T-cell (primary cell): ENCODE measurements at regions not wholly inside any gene's neighbourhood (a gene's known extent, or its start where the extent isn't known, plus 50 kb on each side); places are given as distances from the start of the nearest gene placed in this dataset.

Experiments
- ATAC-seq, 4 experiments: fragments of 200-7000 bp in 3 of 4; fragments of 150-1000 bp in 1 of 4; cut with Tn5 transposase; replicated peaks in 1 of 4; 1 replicate in 3 of 4; 2 replicates in 1 of 4; pipeline ENCODE4 v1.10.0; 2021; ENCODE audit warnings: moderate library complexity in 3 of 4, mild to moderate bottlenecking in 2 of 4, moderate number of reproducible peaks in 1 of 4
- CTCF ChIA-PET, 2 donors: fragments of 300-600 bp; sonication (Branson Sonifier 250); formaldehyde crosslinking; loops; one replicate each; lab custom pipeline; 2022; ENCODE audit warnings: antibody characterized with exemption in 2 of 2; lab: Charles Lee
- POLR2A ChIA-PET, 2 donors: fragments of 300-600 bp; sonication (Branson Sonifier 250); formaldehyde crosslinking; loops; one replicate each; lab custom pipeline; 2022; ENCODE audit warnings: antibody characterized with exemption in 2 of 2; lab: Charles Lee
- DNase-seq, 35 experiments: peaks; one replicate each; pipeline versions ENCODE4 v3.0.0 to v3.0.0-alpha.2; 2013 to 2023
- H3K27ac ChIP-seq: one replicate; pipeline ENCODE4 v1.5.1; 2013; ENCODE audit warnings: low read length
- H3K27me3 ChIP-seq, 2 experiments: replicated peaks in 1 of 2; 1 replicate in 1 of 2; 2 replicates in 1 of 2; pipeline versions ENCODE4 v1.6.1 to v1.7.0; 2013; ENCODE audit warnings: low read length in 1 of 2, mixed read lengths in 1 of 2; ENCODE audit not compliant: control insufficient read depth in 2 of 2, insufficient read depth in 2 of 2; ENCODE audit errors: extremely low read depth in 1 of 2
- H3K36me3 ChIP-seq, 2 donors: 1 replicate in 1 of 2; 2 replicates in 1 of 2; pipeline versions ENCODE4 v1.6.1 to v1.7.0; 2013; ENCODE audit warnings: low read length in 1 of 2; ENCODE audit not compliant: control insufficient read depth in 2 of 2, insufficient read depth in 1 of 2; ENCODE audit errors: extremely low read depth in 1 of 2
- H3K4me1 ChIP-seq, 2 experiments: 1 replicate in 1 of 2; 2 replicates in 1 of 2; pipeline versions ENCODE4 v1.6.1 to v1.7.0; 2013; ENCODE audit warnings: low read length in 2 of 2, mixed read lengths in 1 of 2; ENCODE audit not compliant: insufficient read depth in 2 of 2, control insufficient read depth in 1 of 2; ENCODE audit errors: extremely low read depth in 1 of 2
- H3K4me3 ChIP-seq, 2 donors: 1 replicate in 1 of 2; 2 replicates in 1 of 2; pipeline versions ENCODE4 v1.5.1 to v1.7.0; 2013; ENCODE audit warnings: mild to moderate bottlenecking in 2 of 2, low read length in 1 of 2, moderate library complexity in 1 of 2; ENCODE audit not compliant: control insufficient read depth in 1 of 2; ENCODE audit errors: extremely low read depth in 1 of 2
- H3K9me3 ChIP-seq: 2 replicates; pipeline ENCODE4 v1.7.0; 2013
- H3K27ac Mint-ChIP-seq, 2 donors: one replicate each; pipeline ENCODE4 v1.8.0; 2020 to 2021; ENCODE audit warnings: mild to moderate bottlenecking in 2 of 2, mixed read lengths in 2 of 2
- H3K27me3 Mint-ChIP-seq, 2 donors: one replicate each; pipeline ENCODE4 v1.8.0; 2021 to 2022; ENCODE audit warnings: mixed read lengths in 2 of 2
- H3K36me3 Mint-ChIP-seq: one replicate; pipeline ENCODE4 v1.8.0; 2021; ENCODE audit warnings: mixed read lengths
- H3K4me1 Mint-ChIP-seq, 3 donors: one replicate each; pipeline ENCODE4 v1.8.0; 2020 to 2022; ENCODE audit warnings: mixed read lengths in 3 of 3, mild to moderate bottlenecking in 1 of 3
- H3K4me3 Mint-ChIP-seq, 3 donors: one replicate each; pipeline ENCODE4 v1.8.0; 2020 to 2022; ENCODE audit warnings: mild to moderate bottlenecking in 3 of 3, mixed read lengths in 3 of 3, moderate library complexity in 3 of 3
- H3K9me3 Mint-ChIP-seq, 3 donors: one replicate each; pipeline ENCODE4 v1.8.0; 2020 to 2022; ENCODE audit warnings: mixed read lengths in 3 of 3
- WGBS: methylation state at CpG from one replicate; pipeline ENCODE4 v1.1.5; 2013; ENCODE audit warnings: missing lambda C conversion rate; ENCODE audit not compliant: insufficient coverage; 5-methylcytosine and 5-hydroxymethylcytosine counted together

- Histone ChIP-seq H3K27ac (no peak overlapping the region), H3K4me1 (no peaks in the 10 kb centered on the region), H3K36me3 (no peaks in the 10 kb centered on the region), H3K4me3 (no peak overlapping the region), H3K27me3 (no peaks in the 10 kb centered on the region), H3K9me3 (no peaks in the 10 kb centered on the region)
- Mint-ChIP-seq H3K27ac (no peak overlapping the region), H3K4me1 (no peaks in the 10 kb centered on the region), H3K4me3 (no peak overlapping the region), H3K27me3 (no peaks in the 10 kb centered on the region), H3K36me3 (no peaks in the 10 kb centered on the region), H3K9me3 (peaks cover 4 to 20% (median 8%) of the 10 kb centered on the region in 3 donors)
- WGBS = 88% methylated on average over 25 of the region's 30 CpGs
- ATAC-seq = no peak
- no peak for DNase-seq
- POLR2A ChIA-PET = no interaction called here
- CTCF ChIA-PET = no interaction called here
These were observed 340.4 kb upstream of the FAT1 start for GRCh38 chr4:187064033-187064432.

GRCh38 chr4:187065396-187065795, 341.7 kb upstream of the FAT1 start:
- WGBS = no CpG with 5 or more reads among the region's 1 CpG
- Histone ChIP-seq H3K4me1 (no peaks in the 10 kb centered on the region), H3K36me3 (no peaks in the 10 kb centered on the region), H3K27me3 (no peaks in the 10 kb centered on the region), H3K9me3 (no peaks in the 10 kb centered on the region), H3K4me3 (no peak overlapping the region), H3K27ac (no peak overlapping the region)
- no peak overlapping the region for H3K27ac Mint-ChIP-seq
- POLR2A ChIA-PET = no interaction called here
- no peaks in the 10 kb centered on the region for H3K36me3 Mint-ChIP-seq
- ATAC-seq = no peak
- peaks cover 4 to 21% (median 4%) of the 10 kb centered on the region in 3 donors for H3K9me3 Mint-ChIP-seq
- H3K27me3 Mint-ChIP-seq = no peaks in the 10 kb centered on the region
- no peak overlapping the region for H3K4me3 Mint-ChIP-seq
- no peaks in the 10 kb centered on the region for H3K4me1 Mint-ChIP-seq
- DNase-seq = no peak
- CTCF ChIA-PET = interaction anchor here in 1 of 2 donors (0.7 kb wide), 1 partner anchor 27 kb away, joined by 10 read pairs; no protein-coding TSS in a partner anchor

DNA sequence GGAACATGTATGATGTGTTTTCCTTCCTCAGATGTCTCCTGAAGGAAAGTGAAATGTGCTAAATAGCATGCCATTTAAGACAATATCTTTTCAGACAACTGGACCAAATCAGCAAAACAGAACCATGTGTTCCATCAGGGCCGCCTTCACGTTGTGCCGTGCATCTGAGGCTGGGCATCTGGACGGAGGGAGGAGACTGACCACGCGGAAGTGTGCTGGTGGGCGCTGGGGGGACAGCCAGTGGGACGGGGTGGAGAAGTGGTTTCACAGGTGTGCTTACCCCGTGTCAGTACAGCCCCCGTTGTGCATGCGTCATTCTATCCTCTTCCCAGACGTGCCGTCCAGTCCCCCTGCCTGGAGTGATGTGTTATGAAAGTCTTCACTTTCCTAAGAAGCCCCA, 342.1 kb upstream of the FAT1 start:
- no peaks in the 10 kb centered on the region for H3K9me3 ChIP-seq
- WGBS = 94% methylated on average over 6 of the region's 13 CpGs
- DNase-seq = no peak
- H3K9me3 Mint-ChIP-seq = peaks cover 4 to 20% (median 7%) of the 10 kb centered on the region in 3 donors
- no peaks in the 10 kb centered on the region for H3K27me3 ChIP-seq
- CTCF ChIA-PET = no interaction called here
- H3K27ac ChIP-seq = no peak overlapping the region
- H3K36me3 Mint-ChIP-seq = no peaks in the 10 kb centered on the region
- no peaks in the 10 kb centered on the region for H3K4me1 ChIP-seq
- ATAC-seq = no peak
- H3K27me3 Mint-ChIP-seq = no peaks in the 10 kb centered on the region
- no peaks in the 10 kb centered on the region for H3K36me3 ChIP-seq
- H3K4me1 Mint-ChIP-seq = no peaks in the 10 kb centered on the region
- H3K4me3 ChIP-seq = no peak overlapping the region
- no peak overlapping the region for H3K27ac Mint-ChIP-seq
- POLR2A ChIA-PET = no interaction called here
- H3K4me3 Mint-ChIP-seq = no peak overlapping the region

DNA sequence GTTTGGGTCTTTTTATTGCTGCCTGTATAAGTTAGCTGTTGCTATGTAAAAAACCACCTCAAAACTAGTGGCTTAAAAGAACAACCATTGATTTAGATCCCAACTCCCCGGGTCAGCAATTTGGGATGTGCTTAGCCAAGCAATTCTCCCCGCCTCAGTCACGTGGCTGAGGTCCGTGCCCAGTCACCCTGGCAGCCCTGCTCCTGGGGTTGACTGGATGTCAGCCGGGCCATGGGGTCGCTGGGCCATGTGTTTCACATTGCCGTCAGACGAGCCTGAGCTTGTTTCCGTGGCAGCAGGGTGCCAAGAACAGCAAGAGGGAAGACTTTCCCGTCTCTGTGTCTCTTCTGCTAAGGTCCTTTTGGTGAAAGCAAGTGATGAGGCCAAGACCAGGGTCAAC, 345.7 kb upstream of the FAT1 start:
- ChIA-PET CTCF (interaction anchor here in 1 of 2 donors (0.6 kb wide), 1 partner anchor 118 kb away, joined by 3 read pairs; no protein-coding TSS in a partner anchor), POLR2A (no interaction called here)
- H3K9me3 Mint-ChIP-seq = peaks cover 3 to 24% (median 18%) of the 10 kb centered on the region in 3 donors
- Histone ChIP-seq H3K27me3 (no peaks in the 10 kb centered on the region), H3K4me3 (no peak overlapping the region), H3K9me3 (no peaks in the 10 kb centered on the region), H3K4me1 (no peaks in the 10 kb centered on the region), H3K36me3 (no peaks in the 10 kb centered on the region), H3K27ac (no peak overlapping the region)
- H3K27ac Mint-ChIP-seq = no peak overlapping the region
- ATAC-seq (no peak), DNase-seq (no peak)
- H3K36me3 Mint-ChIP-seq = no peaks in the 10 kb centered on the region
- WGBS = 78% methylated on average over 10 of the region's 10 CpGs
- H3K4me3 Mint-ChIP-seq = no peak overlapping the region
- H3K27me3 Mint-ChIP-seq = no peaks in the 10 kb centered on the region
- H3K4me1 Mint-ChIP-seq = no peaks in the 10 kb centered on the region

DNA sequence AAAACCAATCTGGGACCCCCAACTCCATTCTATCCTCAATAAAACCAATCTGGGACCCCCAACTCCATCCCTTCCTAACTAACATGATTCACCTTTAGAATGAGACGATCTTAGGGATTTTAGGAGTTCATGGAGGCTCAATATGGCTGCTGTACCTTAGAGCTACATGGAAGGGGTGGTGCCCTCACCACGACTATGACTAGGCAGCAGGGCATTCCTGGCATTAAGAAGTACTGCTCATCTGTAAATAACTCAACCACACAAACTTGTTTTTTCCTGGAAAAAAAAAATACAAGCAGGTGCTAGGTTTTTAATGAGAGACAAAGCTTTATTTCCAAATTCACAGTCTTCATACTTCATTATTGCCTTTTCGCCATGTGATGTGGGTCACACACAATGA, 346.5 kb upstream of the FAT1 start:
- H3K4me3 Mint-ChIP-seq = no peak overlapping the region
- H3K27me3 Mint-ChIP-seq = no peaks in the 10 kb centered on the region
- Histone ChIP-seq H3K27me3 (no peaks in the 10 kb centered on the region), H3K36me3 (no peaks in the 10 kb centered on the region), H3K27ac (no peak overlapping the region), H3K9me3 (peaks cover 2% of the 10 kb centered on the region), H3K4me3 (no peak overlapping the region), H3K4me1 (no peaks in the 10 kb centered on the region)
- ChIA-PET CTCF (no interaction called here), POLR2A (no interaction called here)
- DNase-seq (no peak), ATAC-seq (no peak)
- H3K27ac Mint-ChIP-seq = no peak overlapping the region
- WGBS = 60% methylated on average over 1 of the region's 3 CpGs
- H3K4me1 Mint-ChIP-seq = no peaks in the 10 kb centered on the region
- no peaks in the 10 kb centered on the region for H3K36me3 Mint-ChIP-seq
- peaks cover 3 to 24% (median 18%) of the 10 kb centered on the region in 3 donors for H3K9me3 Mint-ChIP-seq

DNA sequence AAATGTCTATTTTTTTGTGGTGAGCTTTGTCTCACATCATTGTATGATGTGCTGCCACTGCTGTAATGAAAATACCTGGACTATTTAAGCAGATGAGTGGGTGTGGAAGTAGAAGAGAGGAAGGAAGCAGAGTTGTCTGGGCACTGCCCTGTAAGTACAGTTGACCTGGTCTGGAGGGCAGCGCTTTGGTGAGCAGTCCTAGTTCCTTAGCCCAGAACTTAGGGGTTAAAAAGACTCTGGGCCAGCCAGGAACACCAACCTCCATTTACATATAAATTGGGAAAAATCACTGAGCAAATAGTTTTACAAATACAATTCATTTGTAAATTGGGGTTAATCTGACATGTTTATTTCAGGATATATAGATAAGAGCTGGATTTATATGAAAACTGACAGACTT, 347.1 kb upstream of the FAT1 start:
- Histone ChIP-seq H3K27me3 (no peaks in the 10 kb centered on the region), H3K9me3 (peaks cover 2% of the 10 kb centered on the region), H3K4me1 (no peaks in the 10 kb centered on the region), H3K36me3 (no peaks in the 10 kb centered on the region), H3K4me3 (no peak overlapping the region), H3K27ac (no peak overlapping the region)
- peaks cover 3 to 23% (median 19%) of the 10 kb centered on the region in 3 donors for H3K9me3 Mint-ChIP-seq
- no peaks in the 10 kb centered on the region for H3K27me3 Mint-ChIP-seq
- H3K4me1 Mint-ChIP-seq = no peaks in the 10 kb centered on the region
- WGBS = no CpG with 5 or more reads among the region's 1 CpG
- ChIA-PET POLR2A (no interaction called here), CTCF (no interaction called here)
- no peaks in the 10 kb centered on the region for H3K36me3 Mint-ChIP-seq
- no peak overlapping the region for H3K27ac Mint-ChIP-seq
- no peak for DNase-seq
- no peak overlapping the region for H3K4me3 Mint-ChIP-seq
- ATAC-seq = no peak
